ENCODE measurements at regions not wholly inside any gene's neighbourhood (a gene's known extent, or its start where the extent isn't known, plus 50 kb on each side); places are given as distances from the start of the nearest gene placed in this dataset.

- no peak for TF ChIP-seq CTCF (conservative IDR thresholded peaks at IDR 0.05; ENCODE audit: low read depth, low read length)
- DNase-seq (ENCODE audit: low read depth): no peak
Observed at GRCh38 chr2:128458505-128458904, 139.8 kb upstream of the HS6ST1 start.

DNA sequence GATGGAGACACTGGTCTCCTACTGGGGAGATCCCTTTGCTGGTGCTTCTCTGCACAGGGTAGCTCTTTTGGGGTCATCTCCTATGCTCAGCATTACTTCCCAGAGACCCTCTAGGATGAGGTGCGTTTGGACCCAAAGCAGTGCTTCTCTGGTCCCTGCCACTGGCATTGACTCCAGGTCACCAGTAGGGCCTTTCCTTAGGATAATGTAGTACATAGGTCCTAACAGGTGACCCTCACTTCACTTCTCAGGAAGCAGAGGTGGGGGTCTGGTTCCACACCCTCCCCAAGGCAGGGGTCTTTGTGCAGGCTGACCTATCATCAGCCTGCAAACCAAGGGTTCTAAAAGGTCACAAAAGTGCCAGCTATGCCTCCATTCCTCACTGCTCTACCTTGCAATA, 145.8 kb upstream of the HS6ST1 start:
- DNase-seq (ENCODE audit: low read depth): no peak
- no peak for TF ChIP-seq CTCF (conservative IDR thresholded peaks at IDR 0.05; ENCODE audit: low read depth, low read length)
- H3K4me3 ChIP-seq (ENCODE audit: low read depth, low read length): no peak overlapping the region

More at GRCh38 chr2:128458505-128458904, 139.8 kb upstream of the HS6ST1 start:
- H3K4me3 ChIP-seq (ENCODE audit: low read depth, low read length): no peak overlapping the region

DNA sequence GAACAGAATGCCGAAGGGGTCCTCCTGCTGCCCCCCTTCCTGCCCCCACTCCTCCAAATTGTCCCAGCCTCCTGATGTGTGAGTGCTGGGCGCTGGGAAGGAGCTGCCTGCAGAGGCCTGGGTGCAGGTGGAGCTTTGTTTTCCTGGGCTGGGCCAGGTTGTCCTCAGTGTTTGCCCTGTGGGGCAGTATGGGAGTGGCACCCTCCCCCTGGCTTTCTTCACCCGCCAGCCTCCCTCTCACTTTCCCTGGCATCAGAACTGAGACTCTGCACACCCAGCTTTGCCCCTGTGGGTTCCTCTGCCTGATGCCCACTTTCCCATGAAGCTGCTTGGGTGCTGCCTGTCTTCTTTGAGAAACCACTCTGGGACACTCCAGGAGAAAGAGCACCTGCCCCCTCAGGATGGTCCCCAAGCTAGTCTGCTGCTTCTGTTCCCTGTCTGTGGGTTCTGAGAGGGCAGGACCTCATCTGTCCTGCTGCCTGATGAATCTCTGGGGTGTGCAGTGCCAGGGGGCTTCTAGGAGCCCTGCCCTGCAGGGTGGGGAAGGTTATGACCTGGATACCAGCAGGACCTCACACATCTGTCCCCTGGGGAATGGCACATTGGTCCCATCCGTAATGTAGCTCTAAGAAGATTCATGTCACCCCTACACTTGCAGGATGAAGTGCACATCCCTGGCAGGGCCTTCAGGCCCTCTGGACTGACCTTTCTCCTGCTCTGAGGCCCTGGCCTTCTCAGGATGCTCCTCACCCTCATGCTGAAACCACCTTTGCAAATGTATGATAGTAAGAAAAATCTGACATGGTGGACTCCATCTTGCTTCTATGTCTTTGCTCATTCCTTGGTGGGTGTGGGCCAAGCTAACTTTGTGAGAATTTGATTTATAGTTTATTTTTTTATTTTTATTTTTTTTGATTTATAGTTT, 146.8 kb upstream of the HS6ST1 start:
- no peak for DNase-seq (ENCODE audit: low read depth)
- no peak for TF ChIP-seq CTCF (conservative IDR thresholded peaks at IDR 0.05; ENCODE audit: low read depth, low read length)
- no peak overlapping the region for H3K4me3 ChIP-seq (ENCODE audit: low read depth, low read length)

GRCh38 chr2:128466376-128466775, 147.7 kb upstream of the HS6ST1 start:
- no peak for DNase-seq (ENCODE audit: low read depth)
- TF ChIP-seq CTCF (conservative IDR thresholded peaks at IDR 0.05; ENCODE audit: low read depth, low read length): no peak
- no peak overlapping the region for H3K4me3 ChIP-seq (ENCODE audit: low read depth, low read length)

- no peak for TF ChIP-seq CTCF (conservative IDR thresholded peaks at IDR 0.05; ENCODE audit: low read depth, low read length)
- DNase-seq (ENCODE audit: low read depth): no peak
- no peak overlapping the region for H3K4me3 ChIP-seq (ENCODE audit: low read depth, low read length)
Observed at GRCh38 chr2:128466776-128467175, 148.1 kb upstream of the HS6ST1 start.

GRCh38 chr2:128467321-128467969, 148.8 kb upstream of the HS6ST1 start:
- DNase-seq (ENCODE audit: low read depth): no peak
- TF ChIP-seq CTCF (conservative IDR thresholded peaks at IDR 0.05; ENCODE audit: low read depth, low read length): no peak
- no peak overlapping the region for H3K4me3 ChIP-seq (ENCODE audit: low read depth, low read length)

All from choroid plexus epithelial cell (primary cell).